T-helper 2 cell treated with Interferon-gamma antibody and Interleukin-4, amounts not matched to agents 5 μg/mL and 100 μg/mL, for 36 hours (primary cell): ENCODE measurements at regions not wholly inside any gene's neighbourhood (a gene's known extent, or its start where the extent isn't known, plus 50 kb on each side); places are given as distances from the start of the nearest gene placed in this dataset.

Experiments
- DNase-seq: peaks from one replicate; pipeline ENCODE4 v3.0.0; 2021; ENCODE audit warnings: low spot score
- H3K27ac Mint-ChIP-seq: one replicate; pipeline ENCODE4 v1.8.0; 2021; ENCODE audit warnings: mild to moderate bottlenecking, mixed read lengths
- H3K27me3 Mint-ChIP-seq: one replicate; pipeline ENCODE4 v1.8.0; 2021; ENCODE audit warnings: low read depth, mixed read lengths
- H3K36me3 Mint-ChIP-seq: one replicate; pipeline ENCODE4 v1.8.0; 2021; ENCODE audit warnings: low read depth, mixed read lengths
- H3K4me1 Mint-ChIP-seq: one replicate; pipeline ENCODE4 v1.8.0; 2021; ENCODE audit warnings: low read depth, mixed read lengths
- H3K4me3 Mint-ChIP-seq: one replicate; pipeline ENCODE4 v1.8.0; 2022; ENCODE audit warnings: mild to moderate bottlenecking, moderate library complexity, mixed read lengths
- H3K9me3 Mint-ChIP-seq: one replicate; pipeline ENCODE4 v1.8.0; 2021; ENCODE audit warnings: mixed read lengths

GRCh38 chr18:34280000-34280399 lies 55.3 kb upstream of the NOL4 start:
- Mint-ChIP-seq H3K27ac (no peak overlapping the region), H3K36me3 (no peaks in the 10 kb centered on the region), H3K4me1 (no peaks in the 10 kb centered on the region), H3K27me3 (no peaks in the 10 kb centered on the region), H3K9me3 (peaks cover 3% of the 10 kb centered on the region), H3K4me3 (no peak overlapping the region)
- no peak for DNase-seq

- H3K27me3 Mint-ChIP-seq, result no peaks in the 10 kb centered on the region
- H3K36me3 Mint-ChIP-seq, result no peaks in the 10 kb centered on the region
- no peak overlapping the region for H3K27ac Mint-ChIP-seq
- no peak overlapping the region for H3K4me3 Mint-ChIP-seq
- no peak for DNase-seq
- no peaks in the 10 kb centered on the region for H3K4me1 Mint-ChIP-seq
- H3K9me3 Mint-ChIP-seq, result peaks cover 3% of the 10 kb centered on the region
These were observed 55.9 kb upstream of the NOL4 start for GRCh38 chr18:34280653-34281052.

GRCh38 chr18:34281290-34281689 lies 56.6 kb upstream of the NOL4 start:
- Mint-ChIP-seq H3K36me3 (no peaks in the 10 kb centered on the region), H3K4me3 (no peak overlapping the region), H3K9me3 (peaks cover 3% of the 10 kb centered on the region), H3K4me1 (no peaks in the 10 kb centered on the region), H3K27me3 (no peaks in the 10 kb centered on the region), H3K27ac (no peak overlapping the region)
- DNase-seq, result no peak

- H3K9me3 Mint-ChIP-seq, result peaks cover 3% of the 10 kb centered on the region
- no peak for DNase-seq
- H3K27ac Mint-ChIP-seq, result no peak overlapping the region
- H3K36me3 Mint-ChIP-seq, result no peaks in the 10 kb centered on the region
- H3K4me1 Mint-ChIP-seq, result no peaks in the 10 kb centered on the region
- no peak overlapping the region for H3K4me3 Mint-ChIP-seq
- H3K27me3 Mint-ChIP-seq, result no peaks in the 10 kb centered on the region
These were observed 57.0 kb upstream of the NOL4 start for GRCh38 chr18:34281722-34282121.

GRCh38 chr18:34283506-34283905 lies 58.8 kb upstream of the NOL4 start:
- Mint-ChIP-seq H3K36me3 (no peaks in the 10 kb centered on the region), H3K27ac (no peak overlapping the region), H3K4me1 (no peaks in the 10 kb centered on the region), H3K27me3 (no peaks in the 10 kb centered on the region), H3K4me3 (no peak overlapping the region), H3K9me3 (peaks cover 3% of the 10 kb centered on the region)
- DNase-seq, result no peak

- H3K4me1 Mint-ChIP-seq, result no peaks in the 10 kb centered on the region
- no peak overlapping the region for H3K4me3 Mint-ChIP-seq
These were observed 63.1 kb upstream of the NOL4 start for GRCh38 chr18:34287825-34288224.

GRCh38 chr18:34292594-34292993 lies 67.9 kb upstream of the NOL4 start:
- Mint-ChIP-seq H3K9me3 (peaks cover 11% of the 10 kb centered on the region), H3K27me3 (no peaks in the 10 kb centered on the region), H3K36me3 (no peaks in the 10 kb centered on the region), H3K4me1 (no peaks in the 10 kb centered on the region), H3K27ac (no peak overlapping the region), H3K4me3 (no peak overlapping the region)
- DNase-seq, result no peak

More at GRCh38 chr18:34287825-34288224, 63.1 kb upstream of the NOL4 start:
- Mint-ChIP-seq H3K27me3 (no peaks in the 10 kb centered on the region), H3K9me3 (peaks cover 11% of the 10 kb centered on the region), H3K36me3 (no peaks in the 10 kb centered on the region), H3K27ac (no peak overlapping the region)
- DNase-seq, result no peak

- Mint-ChIP-seq H3K27me3 (no peaks in the 10 kb centered on the region), H3K9me3 (peaks cover 7% of the 10 kb centered on the region), H3K27ac (no peak overlapping the region), H3K36me3 (no peaks in the 10 kb centered on the region), H3K4me1 (no peaks in the 10 kb centered on the region), H3K4me3 (no peak overlapping the region)
- DNase-seq, result no peak
These were observed 72.6 kb upstream of the NOL4 start for GRCh38 chr18:34297287-34297686.

GRCh38 chr18:34299828-34300227 lies 75.1 kb upstream of the NOL4 start:
- no peak for DNase-seq
- H3K27ac Mint-ChIP-seq, result no peak overlapping the region
- no peaks in the 10 kb centered on the region for H3K4me1 Mint-ChIP-seq
- H3K27me3 Mint-ChIP-seq, result no peaks in the 10 kb centered on the region
- no peak overlapping the region for H3K4me3 Mint-ChIP-seq
- H3K36me3 Mint-ChIP-seq, result no peaks in the 10 kb centered on the region
- peaks cover 22% of the 10 kb centered on the region for H3K9me3 Mint-ChIP-seq

GRCh38 chr18:34311468-34311867 lies 86.8 kb upstream of the NOL4 start:
- Mint-ChIP-seq H3K9me3 (peaks cover 10% of the 10 kb centered on the region), H3K4me3 (no peak overlapping the region), H3K4me1 (no peaks in the 10 kb centered on the region), H3K27ac (no peak overlapping the region), H3K36me3 (no peaks in the 10 kb centered on the region), H3K27me3 (no peaks in the 10 kb centered on the region)
- no peak for DNase-seq

GRCh38 chr18:34314847-34315246 lies 90.1 kb upstream of the NOL4 start:
- no peaks in the 10 kb centered on the region for H3K27me3 Mint-ChIP-seq
- peaks cover 4% of the 10 kb centered on the region for H3K9me3 Mint-ChIP-seq

GRCh38 chr18:34315591-34316352 lies 91.1 kb upstream of the NOL4 start:
- Mint-ChIP-seq H3K36me3 (no peaks in the 10 kb centered on the region), H3K27me3 (no peaks in the 10 kb centered on the region), H3K27ac (no peak overlapping the region), H3K9me3 (peaks cover 4% of the 10 kb centered on the region), H3K4me3 (no peak overlapping the region), H3K4me1 (no peaks in the 10 kb centered on the region)
- DNase-seq, result no peak

More at GRCh38 chr18:34314847-34315246, 90.1 kb upstream of the NOL4 start:
- H3K36me3 Mint-ChIP-seq, result no peaks in the 10 kb centered on the region
- no peak overlapping the region for H3K27ac Mint-ChIP-seq
- DNase-seq, result no peak
- no peak overlapping the region for H3K4me3 Mint-ChIP-seq
- H3K4me1 Mint-ChIP-seq, result no peaks in the 10 kb centered on the region

GRCh38 chr18:34320267-34320666 lies 95.6 kb upstream of the NOL4 start:
- no peaks in the 10 kb centered on the region for H3K9me3 Mint-ChIP-seq
- H3K36me3 Mint-ChIP-seq, result no peaks in the 10 kb centered on the region
- no peak overlapping the region for H3K4me3 Mint-ChIP-seq
- H3K4me1 Mint-ChIP-seq, result no peaks in the 10 kb centered on the region
- no peak overlapping the region for H3K27ac Mint-ChIP-seq
- no peak for DNase-seq
- H3K27me3 Mint-ChIP-seq, result no peaks in the 10 kb centered on the region

GRCh38 chr18:34321066-34321465 lies 96.4 kb upstream of the NOL4 start:
- no peaks in the 10 kb centered on the region for H3K27me3 Mint-ChIP-seq
- DNase-seq, result no peak
- H3K9me3 Mint-ChIP-seq, result peaks cover 5% of the 10 kb centered on the region
- no peaks in the 10 kb centered on the region for H3K36me3 Mint-ChIP-seq
- H3K4me1 Mint-ChIP-seq, result no peaks in the 10 kb centered on the region
- no peak overlapping the region for H3K27ac Mint-ChIP-seq
- no peak overlapping the region for H3K4me3 Mint-ChIP-seq
